HepG2 (cell line): ENCODE measurements at regions not wholly inside any gene's neighbourhood (a gene's known extent, or its start where the extent isn't known, plus 50 kb on each side); places are given as distances from the start of the nearest gene placed in this dataset.

Experiments used
- ATAC-seq: fragments of 200-7000 bp; cut with Tn5 transposase; 3 replicates; pipeline ENCODE4 v1.9.1; 2020; ENCODE audit warnings: mild to moderate bottlenecking, moderate library complexity
- BruUV-seq: library from RNA; stranded (reverse); fragments of 400-500 nt; replicated peaks from 2 replicates; lab custom pipeline; 2021; lab: Mats Ljungman, UMichigan
- CTCF ChIA-PET: fragments of 300-600 bp; formaldehyde crosslinking; extraction: SDS; loops from one replicate; lab custom pipeline; 2021; ENCODE audit warnings: low total read pairs, inconsistent platforms, low intra/inter-chr PET ratio; lab: Yijun Ruan, JAX
- POLR2A ChIA-PET: fragments of 350-600 bp; sonication (Branson Sonifier 250); formaldehyde crosslinking; loops from one replicate; lab custom pipeline; 2020; ENCODE audit warnings: antibody characterized with exemption, inconsistent platforms; lab: Yijun Ruan, JAX
- DNase-seq: peaks from one replicate; pipeline ENCODE4 v3.0.0-alpha.2; 2015; ENCODE audit warnings: low spot score
- FAIRE-seq: peaks from 3 replicates; lab custom pipeline; 2011; peaks lifted over from hg19 to GRCh38; lab: Jason Lieb, UNC
- H2AFZ ChIP-seq: one replicate; pipeline ENCODE4 v1.6.1; 2011; ENCODE audit warnings: low read length, inconsistent platforms
- H3K27ac ChIP-seq: fragments of 300-600 bp; 3 replicates; pipeline ENCODE4 v1.8.0; 2011; ENCODE audit warnings: mixed run types, mild to moderate bottlenecking, mixed read lengths, low read length, inconsistent platforms; ENCODE audit not compliant: insufficient read depth; ENCODE audit errors: extremely low read length
- H3K27me3 ChIP-seq, 2 experiments: fragments of 200-600 bp in 1 of 2; 2 replicates in 1 of 2; 3 replicates in 1 of 2; pipeline versions ENCODE4 v1.6.0 to v1.8.0; 2011; ENCODE audit warnings: low read length in 2 of 2, mild to moderate bottlenecking in 2 of 2, moderate library complexity in 2 of 2, inconsistent platforms in 1 of 2; ENCODE audit not compliant: insufficient read depth in 2 of 2, control insufficient read depth in 1 of 2
- H3K36me3 ChIP-seq, 2 experiments: fragments of 200-600 bp in 1 of 2; replicated peaks in 1 of 2; 2 replicates in 1 of 2; 3 replicates in 1 of 2; pipeline versions ENCODE4 v1.5.1 to v1.8.0; 2011; ENCODE audit warnings: low read length in 2 of 2, inconsistent platforms in 1 of 2; ENCODE audit not compliant: insufficient read depth in 2 of 2, control insufficient read depth in 1 of 2
- H3K4me1 ChIP-seq: 2 replicates; pipeline ENCODE4 v1.5.1; 2012; ENCODE audit warnings: low read length, inconsistent platforms; ENCODE audit not compliant: insufficient read depth
- H3K4me2 ChIP-seq: 2 replicates; pipeline ENCODE4 v1.6.0; 2011; ENCODE audit warnings: low read depth, low read length, inconsistent platforms
- H3K4me3 ChIP-seq, 3 experiments: fragments of 200-600 bp in 1 of 3; sonication (generic), shearing (Covaris generic) in 1 of 3; replicated peaks in 1 of 3; 2 replicates each; pipeline ENCODE4 v1.5.1; 2011 to 2016; ENCODE audit warnings: low read length in 3 of 3, inconsistent platforms in 2 of 3, low read depth in 2 of 3, mild to moderate bottlenecking in 2 of 3, control low read depth in 1 of 3, mixed read lengths in 1 of 3; ENCODE audit not compliant: insufficient read depth in 1 of 3
- H3K79me2 ChIP-seq: one replicate; pipeline ENCODE4 v1.6.1; 2011; ENCODE audit warnings: low read length, inconsistent platforms; ENCODE audit not compliant: insufficient read depth
- H3K9ac ChIP-seq: 2 replicates; pipeline ENCODE4 v1.6.0; 2011; ENCODE audit warnings: mild to moderate bottlenecking, low read depth, low read length, inconsistent platforms; ENCODE audit not compliant: insufficient read depth
- H3K9me3 ChIP-seq: 2 replicates; pipeline ENCODE4 v1.5.1; 2012; ENCODE audit warnings: mild to moderate bottlenecking, low read length
- H4K20me1 ChIP-seq: 2 replicates; pipeline ENCODE4 v1.6.0; 2011; ENCODE audit warnings: inconsistent platforms, mild to moderate bottlenecking, low read length, moderate library complexity; ENCODE audit not compliant: insufficient read depth
- ARID2 ChIP-seq: sonication (generic); formaldehyde crosslinking; IDR thresholded peaks from 2 replicates; pipeline ENCODE4 v1.8.1; 2022; ENCODE audit warnings: mild to moderate bottlenecking, missing genetic modification reagents, borderline replicate concordance
- FIP1L1 ChIP-seq: fragments of 200-400 bp; formaldehyde crosslinking; IDR thresholded peaks from 2 replicates; pipeline ENCODE4 v1.6.1; 2018; ENCODE audit warnings: low read depth, mild to moderate bottlenecking, low read length, moderate library complexity, borderline replicate concordance; ENCODE audit not compliant: insufficient read depth
- FOXP1 ChIP-seq, 2 experiments: fragments of 450-650 bp in 1 of 2; IDR thresholded peaks; 2 replicates each; pipeline ENCODE4 v1.6.1; 2017 to 2018; ENCODE audit warnings: antibody characterized with exemption in 1 of 2
- GATA4 ChIP-seq: sonication (generic); IDR thresholded peaks from 2 replicates; pipeline ENCODE4 v1.6.1; 2016; ENCODE audit warnings: antibody characterized with exemption, low read depth, borderline replicate concordance
- GFI1 ChIP-seq: sonication (generic); formaldehyde crosslinking; IDR thresholded peaks from 2 replicates; pipeline ENCODE4 v1.5.0; 2020; ENCODE audit warnings: missing genetic modification reagents, mild to moderate bottlenecking, borderline replicate concordance
- NCOA2 ChIP-seq: sonication (generic); formaldehyde crosslinking; IDR thresholded peaks from 2 replicates; pipeline ENCODE4 v1.8.0; 2022; ENCODE audit warnings: inconsistent platforms
- PTBP1 ChIP-seq: fragments of 200-400 bp; formaldehyde crosslinking; IDR thresholded peaks from 2 replicates; pipeline ENCODE4 v1.6.1; 2018; ENCODE audit warnings: low read length, low read depth; ENCODE audit not compliant: poor library complexity, severe bottlenecking
- YY1 ChIP-seq: IDR thresholded peaks from 2 replicates; pipeline ENCODE4 v1.6.1; 2011; ENCODE audit warnings: low read length, low read depth, moderate library complexity, mild to moderate bottlenecking; ENCODE audit not compliant: insufficient read depth, insufficient replicate concordance
- ZKSCAN5 ChIP-seq: sonication (generic); formaldehyde crosslinking; IDR thresholded peaks from 2 replicates; pipeline ENCODE4 v1.5.1; 2020; ENCODE audit warnings: mild to moderate bottlenecking, missing genetic modification reagents
- ZNF501 ChIP-seq: sonication (generic); formaldehyde crosslinking; IDR thresholded peaks from 2 replicates; pipeline ENCODE4 v1.5.1; 2020; ENCODE audit warnings: mild to moderate bottlenecking, moderate library complexity, missing genetic modification reagents
- ZSCAN22 ChIP-seq: sonication (generic); formaldehyde crosslinking; IDR thresholded peaks from 2 replicates; pipeline ENCODE4 v1.4.0; 2020; ENCODE audit warnings: mild to moderate bottlenecking, missing genetic modification reagents
- in situ Hi-C: cut with HindIII; loops from 2 replicates; pipeline ENCODE4 v1.10.0; 2017; ENCODE audit warnings: low pct_unique_long_range_greater_than_20kb; ENCODE audit not compliant: extremely low pct_ligation_motif_present
- intact Hi-C: fragments of 100-400 bp; cut with micrococcal nuclease; formaldehyde crosslinking; loops from one replicate; pipeline ENCODE4 v1.10.0; 2022; ENCODE audit not compliant: unreplicated experiment
- TF ChIP-seq, protein P1 (sequence below): IDR thresholded peaks from 2 replicates; pipeline ENCODE4 v1.6.1; 2016
- TF ChIP-seq, protein P2 (sequence below): sonication (generic); formaldehyde crosslinking; IDR thresholded peaks from 2 replicates; pipeline ENCODE4 v1.5.1; 2020; ENCODE audit warnings: mild to moderate bottlenecking, missing genetic modification reagents, borderline replicate concordance

DNA sequence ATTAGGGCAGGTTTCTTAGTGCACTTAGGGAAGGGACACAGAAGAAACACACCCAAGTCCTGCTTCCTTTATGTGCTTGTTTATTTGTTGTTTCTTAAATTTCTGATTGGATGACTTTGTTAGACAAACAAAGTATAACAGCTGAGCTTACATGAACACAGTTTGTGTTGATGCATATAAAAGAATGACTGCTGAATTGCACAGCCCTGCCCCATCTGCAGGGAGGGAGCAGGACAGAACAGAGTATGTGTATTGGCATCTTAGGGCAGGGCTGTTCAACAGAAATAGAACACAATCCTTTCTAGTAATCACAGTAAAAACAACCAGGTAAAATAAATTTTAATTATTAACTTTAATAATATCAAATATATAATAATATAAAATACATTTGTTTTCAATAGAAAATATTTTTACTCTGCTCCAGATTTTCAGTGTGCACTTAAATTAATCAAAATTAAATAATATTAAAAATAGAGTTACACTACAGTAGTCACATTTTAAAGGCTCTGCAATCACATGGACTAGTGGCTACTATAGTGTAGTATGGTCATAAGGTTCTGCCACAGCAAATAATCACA, 198.4 kb downstream of the ZNF621 start:
- Histone ChIP-seq H3K4me3 (no peak overlapping the region), H3K9ac (no peak overlapping the region), H3K36me3 (no peaks in the 10 kb centered on the region), H3K4me2 (no peak overlapping the region), H3K27ac (no peak overlapping the region), H3K79me2 (no peaks in the 10 kb centered on the region), H3K27me3 (no peaks in the 10 kb centered on the region), H3K9me3 (no peaks in the 10 kb centered on the region), H2AFZ (no peak overlapping the region), H4K20me1 (no peaks in the 10 kb centered on the region), H3K4me1 (peaks cover 16% of the 10 kb centered on the region)
- POLR2A ChIA-PET: no interaction called here
- no peak for FAIRE-seq
- no peak for TF ChIP-seq FIP1L1
- no peak for TF ChIP-seq GATA4
- TF ChIP-seq NCOA2: no peak
- no peak for TF ChIP-seq PTBP1
- no peak for TF ChIP-seq YY1
- no peak for DNase-seq
- no peak for ATAC-seq
- no TSS peak for BruUV-seq
- CTCF ChIA-PET: no interaction called here
- intact Hi-C loops (loop anchor here (10.0 kb wide), 1 partner anchor 472 kb away; the partner anchor contains the start of gene CTNNB1), in situ Hi-C loops (no loop called here)

DNA sequence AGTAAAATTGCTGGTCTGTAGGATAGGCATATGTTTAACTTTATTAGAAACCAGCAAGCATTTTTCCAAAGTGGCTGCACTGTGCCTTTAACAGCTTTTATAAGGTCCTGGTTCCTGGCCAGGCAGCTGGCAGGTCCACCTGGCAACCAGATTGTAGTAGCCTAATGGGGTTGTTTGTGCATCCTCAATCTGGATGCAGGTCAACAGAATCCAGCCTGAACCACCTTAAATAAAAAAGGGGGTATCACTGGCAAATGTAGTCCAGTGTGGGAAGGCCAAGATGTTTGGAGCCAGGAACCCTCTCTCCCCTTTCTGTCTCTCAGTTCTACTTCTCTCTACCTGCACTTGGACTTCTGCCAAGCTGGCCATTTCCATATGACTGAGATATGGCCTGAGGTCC, 200.3 kb downstream of the ZNF621 start:
- Histone ChIP-seq H3K36me3 (no peaks in the 10 kb centered on the region), H2AFZ (no peak overlapping the region), H3K79me2 (no peaks in the 10 kb centered on the region), H3K27me3 (no peaks in the 10 kb centered on the region), H3K27ac (no peak overlapping the region), H3K4me3 (no peak overlapping the region), H3K9me3 (peaks cover 5% of the 10 kb centered on the region; the same call in 1 of the 2 replicates), H3K4me2 (no peak overlapping the region), H4K20me1 (no peaks in the 10 kb centered on the region), H3K4me1 (peaks cover 10% of the 10 kb centered on the region), H3K9ac (no peak overlapping the region)
- BruUV-seq: no TSS peak
- DNase-seq (no peak), ATAC-seq (no peak), FAIRE-seq (no peak)
- ChIA-PET POLR2A (no interaction called here), CTCF (no interaction called here)
- intact Hi-C loops (loop anchor here (10.0 kb wide), 1 partner anchor 470 kb away; the partner anchor contains the start of gene CTNNB1), in situ Hi-C loops (no loop called here)
- TF ChIP-seq ZSCAN22: no peak
- TF ChIP-seq, protein P1, sequence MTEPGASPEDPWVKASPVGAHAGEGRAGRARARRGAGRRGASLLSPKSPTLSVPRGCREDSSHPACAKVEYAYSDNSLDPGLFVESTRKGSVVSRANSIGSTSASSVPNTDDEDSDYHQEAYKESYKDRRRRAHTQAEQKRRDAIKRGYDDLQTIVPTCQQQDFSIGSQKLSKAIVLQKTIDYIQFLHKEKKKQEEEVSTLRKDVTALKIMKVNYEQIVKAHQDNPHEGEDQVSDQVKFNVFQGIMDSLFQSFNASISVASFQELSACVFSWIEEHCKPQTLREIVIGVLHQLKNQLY (CRISPR knock-in tag): no peak
- TF ChIP-seq ZKSCAN5 (CRISPR knock-in tag): no peak
- no peak for TF ChIP-seq ARID2 (CRISPR knock-in tag)
- TF ChIP-seq, protein P2, sequence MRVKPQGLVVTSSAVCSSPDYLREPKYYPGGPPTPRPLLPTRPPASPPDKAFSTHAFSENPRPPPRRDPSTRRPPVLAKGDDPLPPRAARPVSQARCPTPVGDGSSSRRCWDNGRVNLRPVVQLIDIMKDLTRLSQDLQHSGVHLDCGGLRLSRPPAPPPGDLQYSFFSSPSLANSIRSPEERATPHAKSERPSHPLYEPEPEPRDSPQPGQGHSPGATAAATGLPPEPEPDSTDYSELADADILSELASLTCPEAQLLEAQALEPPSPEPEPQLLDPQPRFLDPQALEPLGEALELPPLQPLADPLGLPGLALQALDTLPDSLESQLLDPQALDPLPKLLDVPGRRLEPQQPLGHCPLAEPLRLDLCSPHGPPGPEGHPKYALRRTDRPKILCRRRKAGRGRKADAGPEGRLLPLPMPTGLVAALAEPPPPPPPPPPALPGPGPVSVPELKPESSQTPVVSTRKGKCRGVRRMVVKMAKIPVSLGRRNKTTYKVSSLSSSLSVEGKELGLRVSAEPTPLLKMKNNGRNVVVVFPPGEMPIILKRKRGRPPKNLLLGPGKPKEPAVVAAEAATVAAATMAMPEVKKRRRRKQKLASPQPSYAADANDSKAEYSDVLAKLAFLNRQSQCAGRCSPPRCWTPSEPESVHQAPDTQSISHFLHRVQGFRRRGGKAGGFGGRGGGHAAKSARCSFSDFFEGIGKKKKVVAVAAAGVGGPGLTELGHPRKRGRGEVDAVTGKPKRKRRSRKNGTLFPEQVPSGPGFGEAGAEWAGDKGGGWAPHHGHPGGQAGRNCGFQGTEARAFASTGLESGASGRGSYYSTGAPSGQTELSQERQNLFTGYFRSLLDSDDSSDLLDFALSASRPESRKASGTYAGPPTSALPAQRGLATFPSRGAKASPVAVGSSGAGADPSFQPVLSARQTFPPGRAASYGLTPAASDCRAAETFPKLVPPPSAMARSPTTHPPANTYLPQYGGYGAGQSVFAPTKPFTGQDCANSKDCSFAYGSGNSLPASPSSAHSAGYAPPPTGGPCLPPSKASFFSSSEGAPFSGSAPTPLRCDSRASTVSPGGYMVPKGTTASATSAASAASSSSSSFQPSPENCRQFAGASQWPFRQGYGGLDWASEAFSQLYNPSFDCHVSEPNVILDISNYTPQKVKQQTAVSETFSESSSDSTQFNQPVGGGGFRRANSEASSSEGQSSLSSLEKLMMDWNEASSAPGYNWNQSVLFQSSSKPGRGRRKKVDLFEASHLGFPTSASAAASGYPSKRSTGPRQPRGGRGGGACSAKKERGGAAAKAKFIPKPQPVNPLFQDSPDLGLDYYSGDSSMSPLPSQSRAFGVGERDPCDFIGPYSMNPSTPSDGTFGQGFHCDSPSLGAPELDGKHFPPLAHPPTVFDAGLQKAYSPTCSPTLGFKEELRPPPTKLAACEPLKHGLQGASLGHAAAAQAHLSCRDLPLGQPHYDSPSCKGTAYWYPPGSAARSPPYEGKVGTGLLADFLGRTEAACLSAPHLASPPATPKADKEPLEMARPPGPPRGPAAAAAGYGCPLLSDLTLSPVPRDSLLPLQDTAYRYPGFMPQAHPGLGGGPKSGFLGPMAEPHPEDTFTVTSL (CRISPR knock-in tag): no peak
- TF ChIP-seq ZNF501 (CRISPR knock-in tag): no peak
- TF ChIP-seq FOXP1 (IDR thresholded peaks at IDR 0.05): no peak
- no peak for TF ChIP-seq FOXP1 (CRISPR knock-in tag; IDR thresholded peaks at IDR 0.05)
- no peak for TF ChIP-seq GFI1 (CRISPR knock-in tag)
